Hepatic stellate cell (primary cell): ENCODE measurements at regions not wholly inside any gene's neighbourhood (a gene's known extent, or its start where the extent isn't known, plus 50 kb on each side); places are given as distances from the start of the nearest gene placed in this dataset.
"Not testable (repeated sequence)": the region's sequence is repeated elsewhere in the genome, so short reads cannot be mapped to it uniquely, and the experiment has no call there.

Experiments used
- DNase-seq: peaks from one replicate; pipeline ENCODE4 v3.0.0; 2011; ENCODE audit warnings: low spot score

- no peak for DNase-seq
Measured at GRCh38 chr10:43930777-43931176, 282.1 kb upstream of the ZNF32 start.

- no peak for DNase-seq
Measured at GRCh38 chr10:43930243-43930642, 281.6 kb upstream of the ZNF32 start.

- no peak for DNase-seq
Measured at GRCh38 chr10:43929122-43929521, 280.4 kb upstream of the ZNF32 start.

GRCh38 chr10:43928425-43928968 is 279.8 kb upstream of the ZNF32 start:
- no peak for DNase-seq

- DNase-seq, result no peak
Measured at GRCh38 chr10:43926875-43927406, 278.3 kb upstream of the ZNF32 start.

- DNase-seq, result no peak
Measured at GRCh38 chr10:43926371-43926770, 277.7 kb upstream of the ZNF32 start.

- no peak for DNase-seq
Measured at GRCh38 chr10:43925793-43926192, 277.1 kb upstream of the ZNF32 start.

- no peak for DNase-seq
Measured at GRCh38 chr10:43923328-43923727, 274.6 kb upstream of the ZNF32 start.

- no peak for DNase-seq
Measured at GRCh38 chr10:43922335-43923280, 273.9 kb upstream of the ZNF32 start.

- no peak for DNase-seq
Measured at GRCh38 chr10:43921881-43922280, 273.2 kb upstream of the ZNF32 start.

- DNase-seq, result no peak
Measured at GRCh38 chr10:43921478-43921877, 272.8 kb upstream of the ZNF32 start.

GRCh38 chr10:43920236-43920758 is 271.6 kb upstream of the ZNF32 start:
- not testable (repeated sequence) for DNase-seq

GRCh38 chr10:43913676-43914235 is 265.1 kb upstream of the ZNF32 start:
- no peak for DNase-seq

GRCh38 chr10:43912469-43912868 is 263.8 kb upstream of the ZNF32 start:
- no peak for DNase-seq

GRCh38 chr10:43906490-43906889 is 257.8 kb upstream of the ZNF32 start:
- DNase-seq, result no peak

GRCh38 chr10:43905512-43906236 is 257.0 kb upstream of the ZNF32 start:
- DNase-seq, result peak; percentile 46

GRCh38 chr10:43904844-43905243 is 256.2 kb upstream of the ZNF32 start:
- DNase-seq, result no peak

GRCh38 chr10:43904301-43904700 is 255.6 kb upstream of the ZNF32 start:
- DNase-seq, result no peak

GRCh38 chr10:43903451-43903850 is 254.8 kb upstream of the ZNF32 start:
- DNase-seq, result no peak

GRCh38 chr10:43902842-43903241 is 254.2 kb upstream of the ZNF32 start:
- DNase-seq, result no peak

- no peak for DNase-seq
Measured at GRCh38 chr10:43901744-43902504, 253.2 kb upstream of the ZNF32 start.
